GM12865 (cell line): ENCODE measurements at regions not wholly inside any gene's neighbourhood (a gene's known extent, or its start where the extent isn't known, plus 50 kb on each side); places are given as distances from the start of the nearest gene placed in this dataset.

Source experiments
- DNase-seq: peaks from one replicate; pipeline ENCODE4 v3.0.0; 2010; ENCODE audit warnings: low read depth
- H3K4me3 ChIP-seq: 2 replicates; pipeline ENCODE4 v1.5.1; 2011; ENCODE audit warnings: mild to moderate bottlenecking, low read depth, low read length, control low read depth
- TF ChIP-seq, protein P1 (sequence below): IDR thresholded peaks from 2 replicates; pipeline ENCODE4 v1.5.1; 2011; ENCODE audit warnings: low read length, control low read depth, low read depth, inconsistent platforms; ENCODE audit not compliant: insufficient read depth; ENCODE audit errors: missing control alignments

- DNase-seq, result no peak
- TF ChIP-seq, protein P1, sequence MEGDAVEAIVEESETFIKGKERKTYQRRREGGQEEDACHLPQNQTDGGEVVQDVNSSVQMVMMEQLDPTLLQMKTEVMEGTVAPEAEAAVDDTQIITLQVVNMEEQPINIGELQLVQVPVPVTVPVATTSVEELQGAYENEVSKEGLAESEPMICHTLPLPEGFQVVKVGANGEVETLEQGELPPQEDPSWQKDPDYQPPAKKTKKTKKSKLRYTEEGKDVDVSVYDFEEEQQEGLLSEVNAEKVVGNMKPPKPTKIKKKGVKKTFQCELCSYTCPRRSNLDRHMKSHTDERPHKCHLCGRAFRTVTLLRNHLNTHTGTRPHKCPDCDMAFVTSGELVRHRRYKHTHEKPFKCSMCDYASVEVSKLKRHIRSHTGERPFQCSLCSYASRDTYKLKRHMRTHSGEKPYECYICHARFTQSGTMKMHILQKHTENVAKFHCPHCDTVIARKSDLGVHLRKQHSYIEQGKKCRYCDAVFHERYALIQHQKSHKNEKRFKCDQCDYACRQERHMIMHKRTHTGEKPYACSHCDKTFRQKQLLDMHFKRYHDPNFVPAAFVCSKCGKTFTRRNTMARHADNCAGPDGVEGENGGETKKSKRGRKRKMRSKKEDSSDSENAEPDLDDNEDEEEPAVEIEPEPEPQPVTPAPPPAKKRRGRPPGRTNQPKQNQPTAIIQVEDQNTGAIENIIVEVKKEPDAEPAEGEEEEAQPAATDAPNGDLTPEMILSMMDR, result no peak
- H3K4me3 ChIP-seq, result no peak overlapping the region
These were observed 177.2 kb downstream of the KIF26A start for GRCh38 chr14:104315625-104316024.

- DNase-seq, result no peak
- no peak overlapping the region for H3K4me3 ChIP-seq
- TF ChIP-seq, protein P1, result no peak
These were observed 177.8 kb downstream of the KIF26A start for GRCh38 chr14:104316121-104316722.

DNA sequence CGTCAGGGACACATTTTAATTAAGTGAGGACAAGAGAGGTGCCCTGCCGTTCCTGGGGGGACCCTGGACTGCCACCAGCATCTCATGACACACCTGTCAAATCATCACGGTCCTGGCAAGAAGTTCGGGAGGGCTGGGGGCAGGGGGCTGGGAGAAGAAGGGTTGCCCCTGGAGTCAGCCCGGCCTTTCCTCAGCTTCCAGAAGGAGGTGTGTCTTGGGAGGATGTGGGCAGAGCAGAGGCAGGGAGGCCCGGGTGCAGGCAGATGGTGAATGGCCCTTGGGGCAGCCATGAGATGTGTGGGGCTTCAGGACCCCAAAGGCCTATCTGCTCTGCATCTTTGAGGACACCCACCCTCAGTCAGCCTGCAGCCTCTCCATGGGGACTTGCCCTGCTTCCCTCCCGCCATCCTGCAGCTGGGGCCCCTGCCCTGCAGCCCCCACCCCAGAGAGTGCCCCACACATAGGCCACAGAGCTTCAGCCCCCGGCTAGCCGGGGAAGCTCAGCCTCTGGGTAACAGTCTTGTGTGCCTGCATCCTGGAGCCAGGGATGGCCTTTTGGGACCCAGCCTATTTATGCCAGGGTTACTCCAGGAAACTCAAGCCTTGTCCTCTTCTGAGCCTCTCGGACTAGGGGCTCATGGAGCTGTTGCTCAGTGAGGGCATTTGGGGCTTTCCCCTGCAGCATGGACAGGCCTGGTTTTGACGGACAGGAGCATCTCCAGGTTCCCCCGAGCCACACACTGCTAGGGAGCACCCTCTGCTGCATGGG, 178.5 kb downstream of the KIF26A start:
- no peak for DNase-seq
- H3K4me3 ChIP-seq, result no peak overlapping the region
- TF ChIP-seq, protein P1, result no peak

DNA sequence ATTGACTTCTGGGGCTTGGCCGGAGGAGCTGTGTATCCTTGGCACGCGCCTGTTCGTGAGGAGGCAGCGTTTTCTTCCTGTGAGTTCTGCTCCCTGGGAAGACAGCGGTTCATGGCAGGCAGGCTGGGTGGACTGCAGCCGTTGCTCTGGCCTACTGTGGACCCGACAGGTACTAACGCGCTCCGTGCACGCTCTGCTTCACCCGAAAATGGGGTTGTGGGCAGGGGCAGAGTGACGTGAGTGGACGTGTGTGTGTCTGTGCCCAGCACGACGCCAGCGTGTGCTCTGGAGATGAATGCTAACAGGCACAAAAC, 179.1 kb downstream of the KIF26A start:
- DNase-seq, result no peak
- no peak overlapping the region for H3K4me3 ChIP-seq
- TF ChIP-seq, protein P1, result no peak

DNA sequence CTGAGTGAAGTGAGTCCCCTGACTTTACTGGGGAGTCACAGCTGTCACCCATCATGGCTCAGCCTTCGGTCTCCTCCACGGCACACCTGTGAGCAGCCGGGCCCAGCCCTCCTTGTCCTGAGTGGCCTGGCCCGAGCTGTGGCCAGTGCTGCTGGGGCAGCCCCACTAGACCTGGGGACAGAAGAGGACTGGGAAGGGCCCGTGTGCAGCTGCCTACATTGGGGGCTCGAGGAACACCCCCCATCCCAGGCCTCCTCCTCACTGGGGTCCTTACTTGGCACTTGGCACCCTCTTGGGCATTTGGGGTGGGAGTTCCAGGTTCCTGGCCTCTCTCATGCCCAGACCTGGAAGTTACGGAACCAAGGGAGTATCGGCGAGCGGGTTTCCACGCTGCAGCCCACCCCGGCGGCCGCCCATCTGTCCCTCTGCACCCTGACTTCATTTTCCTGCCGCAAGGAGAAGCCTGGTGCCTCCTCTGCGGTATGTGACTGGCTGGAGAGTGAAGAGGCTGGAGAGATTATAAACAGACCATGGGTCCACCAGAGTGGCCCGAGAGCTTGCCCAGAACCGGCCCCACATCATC, 179.7 kb downstream of the KIF26A start:
- no peak overlapping the region for H3K4me3 ChIP-seq
- no peak for DNase-seq
- TF ChIP-seq, protein P1, result no peak

DNA sequence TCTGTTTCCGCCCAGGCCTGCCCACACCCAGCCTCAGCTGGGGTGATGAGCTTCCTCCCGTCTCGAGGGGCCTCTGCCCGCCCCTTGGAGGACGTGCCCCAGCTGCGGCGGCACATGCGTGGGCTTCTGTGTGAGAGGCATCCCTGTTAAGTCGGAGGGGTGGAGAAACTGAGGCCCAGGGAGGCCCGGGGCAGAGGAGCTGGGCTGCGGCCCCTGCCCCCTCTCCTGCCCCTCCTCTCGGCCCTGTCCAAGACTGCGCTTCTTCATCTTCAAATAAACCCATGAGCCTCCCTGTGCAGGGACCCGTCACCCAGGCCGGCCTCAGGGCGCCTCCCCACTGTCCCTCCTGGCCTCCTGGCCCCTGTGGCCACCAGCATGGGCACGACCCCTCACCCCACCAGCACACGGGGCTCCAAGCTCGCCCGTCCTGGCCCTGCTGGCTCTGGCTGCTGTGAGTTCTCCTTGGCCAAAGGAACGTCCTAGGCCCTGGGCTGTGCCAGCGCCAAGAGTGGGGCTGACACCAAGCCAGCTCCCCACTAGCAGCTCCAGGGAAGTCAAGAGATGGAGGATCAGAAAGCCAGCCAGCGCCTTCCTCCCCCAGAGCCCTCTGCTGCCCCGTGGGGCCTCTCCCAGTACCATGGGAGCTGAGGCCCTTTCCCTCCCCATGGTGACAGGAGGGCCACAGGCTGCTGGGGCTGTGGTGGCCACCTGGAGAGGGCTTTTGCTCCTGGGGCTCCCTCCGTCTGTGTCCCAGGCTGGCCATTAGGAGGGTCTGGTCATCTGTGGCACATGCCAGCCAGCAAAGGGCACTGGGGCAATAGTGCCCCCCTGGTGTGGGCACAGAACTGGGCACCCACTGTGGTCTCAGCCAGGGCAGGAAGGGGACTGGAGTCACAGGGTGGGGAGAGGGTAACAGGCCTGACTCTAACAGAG, 180.4 kb downstream of the KIF26A start:
- TF ChIP-seq, protein P1, result no peak
- H3K4me3 ChIP-seq, result no peak overlapping the region
- DNase-seq, result no peak
